COLO829 (cell line): ENCODE measurements at regions not wholly inside any gene's neighbourhood (a gene's known extent, or its start where the extent isn't known, plus 50 kb on each side); places are given as distances from the start of the nearest gene placed in this dataset.
"Not testable (repeated sequence)": the region's sequence is repeated elsewhere in the genome, so short reads cannot be mapped to it uniquely, and the experiment has no call there.

Experiments
- DNase-seq: peaks from one replicate; pipeline ENCODE4 v3.0.0; 2012; ENCODE audit warnings: low spot score

GRCh38 chr6:67541586-67541985 is 1093.5 kb upstream of the ADGRB3 start:
- no peak for DNase-seq

GRCh38 chr6:67538032-67538431 is 1097.0 kb upstream of the ADGRB3 start:
- DNase-seq = no peak

- no peak for DNase-seq
Measured at GRCh38 chr6:67535946-67536345, 1099.1 kb upstream of the ADGRB3 start.

- DNase-seq = no peak
Measured at GRCh38 chr6:67506352-67506751, 1128.7 kb upstream of the ADGRB3 start.

GRCh38 chr6:67501755-67502154 is 1133.3 kb upstream of the ADGRB3 start:
- no peak for DNase-seq

GRCh38 chr6:67497749-67498148 is 1137.3 kb upstream of the ADGRB3 start:
- no peak for DNase-seq

- DNase-seq = no peak
Measured at GRCh38 chr6:67496191-67496590, 1138.9 kb upstream of the ADGRB3 start.

- DNase-seq = no peak
Measured at GRCh38 chr6:67493682-67494081, 1141.4 kb upstream of the ADGRB3 start.

- no peak for DNase-seq
Measured at GRCh38 chr6:67475700-67476099, 1159.4 kb upstream of the ADGRB3 start.

GRCh38 chr6:67467341-67467740 is 1167.7 kb upstream of the ADGRB3 start:
- DNase-seq = no peak

GRCh38 chr6:67462725-67463124 is 1172.4 kb upstream of the ADGRB3 start:
- not testable (repeated sequence) for DNase-seq

GRCh38 chr6:67459556-67459955 is 1175.5 kb upstream of the ADGRB3 start:
- no peak for DNase-seq

- no peak for DNase-seq
Measured at GRCh38 chr6:67458265-67458664, 1176.8 kb upstream of the ADGRB3 start.

GRCh38 chr6:67451874-67452273 is 1183.2 kb upstream of the ADGRB3 start:
- no peak for DNase-seq

- DNase-seq = no peak
Measured at GRCh38 chr6:67450641-67451040, 1184.4 kb upstream of the ADGRB3 start.

GRCh38 chr6:67449602-67450001 is 1185.5 kb upstream of the ADGRB3 start:
- DNase-seq = no peak

- no peak for DNase-seq
Measured at GRCh38 chr6:67433124-67433523, 1202.0 kb upstream of the ADGRB3 start.

- DNase-seq = no peak
Measured at GRCh38 chr6:67431076-67431475, 1204.0 kb upstream of the ADGRB3 start.

GRCh38 chr6:67426686-67427085 is 1208.4 kb upstream of the ADGRB3 start:
- DNase-seq = not testable (repeated sequence)

- no peak for DNase-seq
Measured at GRCh38 chr6:67412035-67412434, 1223.0 kb upstream of the ADGRB3 start.

- no peak for DNase-seq
Measured at GRCh38 chr6:67411036-67411435, 1224.0 kb upstream of the ADGRB3 start.

GRCh38 chr6:67394254-67394653 is 1240.8 kb upstream of the ADGRB3 start:
- DNase-seq = no peak

GRCh38 chr6:67393356-67393755 is 1241.7 kb upstream of the ADGRB3 start:
- DNase-seq = no peak

GRCh38 chr6:67391955-67392354 is 1243.1 kb upstream of the ADGRB3 start:
- no peak for DNase-seq

- DNase-seq = no peak
Measured at GRCh38 chr6:67369679-67370078, 1265.4 kb upstream of the ADGRB3 start.
